22Rv1 (cell line): ENCODE measurements at regions not wholly inside any gene's neighbourhood (a gene's known extent, or its start where the extent isn't known, plus 50 kb on each side); places are given as distances from the start of the nearest gene placed in this dataset.

Experiments used
- H3K27ac ChIP-seq: fragments of 450-650 bp; 2 replicates; pipeline ENCODE4 v1.5.1; 2017
- CTCF ChIP-seq: fragments of 450-650 bp; IDR thresholded peaks from 2 replicates; pipeline ENCODE4 v1.5.1; 2017; ENCODE audit warnings: mild to moderate bottlenecking
- ZFX ChIP-seq: fragments of 450-650 bp; IDR thresholded peaks from 2 replicates; pipeline ENCODE4 v1.6.1; 2017; ENCODE audit warnings: antibody characterized with exemption, borderline replicate concordance

GRCh38 chr5:67774786-67775185 is 440.8 kb upstream of the PIK3R1 start:
- H3K27ac ChIP-seq, result no peak overlapping the region
- TF ChIP-seq CTCF (no peak), ZFX (no peak)

DNA sequence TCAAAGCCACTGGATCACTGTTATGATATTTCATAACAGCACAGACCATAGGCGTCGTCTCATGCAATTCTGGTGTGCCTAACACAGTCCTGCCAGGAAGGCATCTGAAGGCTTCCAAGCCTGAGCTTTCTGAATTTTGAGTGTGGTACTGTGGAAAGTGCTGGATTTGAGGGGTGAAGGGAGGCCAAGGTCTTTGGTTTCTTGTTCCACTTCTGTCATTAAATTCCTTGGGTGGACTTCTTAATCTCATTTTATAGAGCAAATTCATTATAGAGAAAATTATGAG is 441.3 kb upstream of the PIK3R1 start:
- TF ChIP-seq CTCF, result no peak
- TF ChIP-seq ZFX, result no peak
- no peak overlapping the region for H3K27ac ChIP-seq

GRCh38 chr5:67773411-67774266 is 441.9 kb upstream of the PIK3R1 start:
- TF ChIP-seq CTCF (no peak), ZFX (no peak)
- peak overlapping the region; percentile 31 for H3K27ac ChIP-seq

GRCh38 chr5:67771791-67772190 is 443.8 kb upstream of the PIK3R1 start:
- no peak for TF ChIP-seq CTCF
- no peak for TF ChIP-seq ZFX
- H3K27ac ChIP-seq, result no peak overlapping the region

GRCh38 chr5:67771221-67771620 is 444.3 kb upstream of the PIK3R1 start:
- H3K27ac ChIP-seq, result no peak overlapping the region
- no peak for TF ChIP-seq ZFX
- TF ChIP-seq CTCF, result no peak

DNA sequence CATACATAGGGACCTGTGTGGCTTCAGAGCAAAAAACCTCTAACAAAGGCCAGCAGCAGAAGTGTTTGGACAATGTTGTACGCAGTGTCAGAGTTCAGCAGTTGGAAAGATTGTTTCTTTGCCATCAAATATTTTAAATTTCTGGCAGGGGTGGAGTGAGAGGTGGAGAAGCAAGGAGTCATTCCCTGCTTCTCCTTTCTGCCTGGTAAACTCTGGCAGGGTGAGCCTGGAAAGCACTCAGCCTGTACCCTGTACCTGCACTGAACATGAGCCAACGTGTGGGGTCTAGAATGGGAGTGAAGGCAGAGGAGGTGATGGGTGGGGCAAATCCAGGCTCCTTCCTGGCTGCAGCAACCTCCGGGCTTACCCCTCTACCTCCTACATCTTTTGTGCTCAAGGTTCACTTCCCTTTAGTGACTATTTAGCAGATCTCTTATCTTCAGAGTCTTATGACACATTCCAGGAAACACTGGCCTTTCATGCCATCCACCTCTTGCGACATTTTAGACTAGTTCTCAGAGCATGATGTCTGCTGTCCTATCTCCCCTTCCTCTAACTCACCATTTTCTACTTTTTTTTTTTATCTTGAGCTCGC is 445.0 kb upstream of the PIK3R1 start:
- H3K27ac ChIP-seq, result no peak overlapping the region

More for the DNA sequence above, 445.0 kb upstream of the PIK3R1 start:
- TF ChIP-seq ZFX (no peak), CTCF (no peak)
